NCI-H226 (cell line): ENCODE measurements at regions not wholly inside any gene's neighbourhood (a gene's known extent, or its start where the extent isn't known, plus 50 kb on each side); places are given as distances from the start of the nearest gene placed in this dataset.
A peak's percentile ranks its signal among the peaks of the same experiment; 100 is the strongest.

Experiments used
- DNase-seq: peaks from one replicate; pipeline ENCODE4 v3.0.0-alpha.2; 2015

- DNase-seq: no peak
Measured at GRCh38 chr7:20267482-20267881, 50.3 kb upstream of the MACC1 start.

GRCh38 chr7:20268824-20269223, 51.6 kb upstream of the MACC1 start:
- DNase-seq: no peak

DNA sequence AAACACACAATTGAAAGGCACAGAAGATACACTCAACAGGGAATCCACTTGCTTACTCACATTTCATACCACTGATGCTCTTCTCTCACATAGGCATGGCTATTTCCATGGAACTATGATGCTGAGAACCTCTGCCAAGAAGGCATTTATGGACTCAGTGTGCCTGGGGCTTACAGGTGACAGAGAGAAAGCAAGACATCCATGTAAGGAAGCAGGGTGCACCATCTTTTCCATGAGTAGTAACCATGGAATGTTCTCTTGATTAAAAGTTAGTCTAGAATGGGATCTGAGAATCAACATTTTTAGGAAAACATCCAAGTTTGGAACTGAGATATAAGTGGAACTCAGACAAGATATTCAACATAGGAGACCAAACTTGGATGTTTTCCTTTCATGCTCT, 52.5 kb upstream of the MACC1 start:
- DNase-seq: peak; percentile 67

DNA sequence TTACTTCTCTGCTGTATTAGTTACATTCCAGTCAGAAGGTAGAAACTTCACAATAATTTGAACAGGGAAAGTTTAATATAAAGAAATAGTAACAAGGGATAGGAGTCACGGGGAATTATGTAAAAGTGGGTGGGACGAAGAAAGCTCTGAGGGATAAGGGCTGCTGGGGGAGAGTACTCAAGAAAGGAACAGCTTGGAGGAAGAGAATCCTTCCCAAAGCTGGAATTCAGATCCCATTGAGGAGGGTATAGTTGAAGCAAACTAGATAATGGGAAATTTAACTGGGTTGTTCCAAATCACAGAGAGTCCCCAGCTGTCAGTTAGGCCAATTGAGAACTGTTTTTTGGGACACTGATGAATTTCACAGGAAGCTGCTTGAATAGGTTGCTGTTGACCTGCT, 53.2 kb upstream of the MACC1 start:
- no peak for DNase-seq

- DNase-seq: no peak
Measured at GRCh38 chr7:20270867-20271266, 53.7 kb upstream of the MACC1 start.

- DNase-seq: no peak
Measured at GRCh38 chr7:20275637-20276036, 55.1 kb upstream of the ITGB8 start.

GRCh38 chr7:20276705-20277472, 53.8 kb upstream of the ITGB8 start:
- DNase-seq: no peak

- no peak for DNase-seq
Measured at GRCh38 chr7:20279979-20280378, 50.7 kb upstream of the ITGB8 start.

DNA sequence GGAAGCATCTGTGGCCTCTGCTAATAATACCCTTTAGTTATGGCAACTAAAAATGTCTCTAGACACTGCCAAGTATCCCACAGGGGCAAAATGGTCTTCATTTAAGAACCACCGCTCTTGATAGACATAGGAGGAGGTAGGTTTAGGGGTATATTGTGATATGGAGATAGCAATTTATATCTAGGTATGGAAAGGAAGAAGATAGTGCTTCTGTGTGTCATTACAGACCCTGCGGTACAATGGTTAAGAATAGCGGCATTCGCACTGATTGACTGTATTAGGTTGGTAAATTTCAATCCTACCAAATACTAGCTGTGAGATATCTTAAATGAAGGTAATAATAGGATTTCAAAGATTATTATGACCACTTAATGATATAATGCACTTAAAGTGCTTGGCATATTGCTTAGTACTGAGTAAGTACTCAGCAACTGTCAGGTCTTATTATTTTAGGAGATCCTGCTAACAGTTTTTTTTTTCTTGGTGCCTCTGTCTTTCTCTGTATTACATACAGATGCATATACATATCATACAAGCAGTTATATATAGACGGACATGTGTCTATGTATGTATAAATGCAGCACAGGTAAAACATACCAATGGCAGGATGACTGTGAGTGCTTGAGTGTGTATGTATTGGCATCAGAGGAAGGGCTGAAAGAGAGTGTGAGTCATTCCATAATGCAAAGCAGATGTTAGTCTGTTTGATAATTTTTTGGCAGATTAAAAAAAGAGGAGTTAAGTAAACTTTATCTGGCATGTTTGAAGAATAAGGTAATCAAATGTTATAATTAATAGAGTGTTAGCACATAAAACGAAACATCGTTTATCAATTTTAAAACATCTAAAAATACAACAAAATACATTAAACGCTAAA, 50.0 kb upstream of the ITGB8 start:
- DNase-seq: peak; percentile 45
